ENCODE measurements at regions not wholly inside any gene's neighbourhood (a gene's known extent, or its start where the extent isn't known, plus 50 kb on each side); places are given as distances from the start of the nearest gene placed in this dataset.

DNA sequence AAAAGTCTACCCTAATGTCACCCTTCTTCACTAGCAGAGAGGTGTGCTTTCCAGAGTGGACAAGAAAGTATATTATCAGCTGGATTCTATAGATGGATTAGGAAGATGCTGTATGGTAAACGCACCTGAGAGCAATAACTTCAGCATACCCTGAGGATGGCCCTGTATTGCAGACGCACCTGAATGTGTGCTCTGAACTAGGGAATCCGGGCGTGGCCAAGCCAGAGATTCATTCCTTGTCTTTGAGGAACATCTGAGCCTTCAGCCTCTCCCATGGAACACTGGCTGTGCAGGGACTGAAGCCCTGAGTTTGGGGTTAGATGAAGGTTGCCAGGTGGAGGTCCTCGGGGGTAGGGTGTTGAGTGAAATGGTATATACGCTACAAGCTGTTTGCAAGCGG lies 66.2 kb upstream of the NFE2L3 start:
- TF ChIP-seq CTCF (IDR thresholded peaks at IDR 0.05): no peak
- no peak for TF ChIP-seq POLR2A (IDR thresholded peaks at IDR 0.05)
